ENCODE measurements at regions not wholly inside any gene's neighbourhood (a gene's known extent, or its start where the extent isn't known, plus 50 kb on each side); places are given as distances from the start of the nearest gene placed in this dataset.

GRCh38 chr5:54876976-54877375 is 108.4 kb downstream of the ESM1 start:
- TF ChIP-seq, protein P1, sequence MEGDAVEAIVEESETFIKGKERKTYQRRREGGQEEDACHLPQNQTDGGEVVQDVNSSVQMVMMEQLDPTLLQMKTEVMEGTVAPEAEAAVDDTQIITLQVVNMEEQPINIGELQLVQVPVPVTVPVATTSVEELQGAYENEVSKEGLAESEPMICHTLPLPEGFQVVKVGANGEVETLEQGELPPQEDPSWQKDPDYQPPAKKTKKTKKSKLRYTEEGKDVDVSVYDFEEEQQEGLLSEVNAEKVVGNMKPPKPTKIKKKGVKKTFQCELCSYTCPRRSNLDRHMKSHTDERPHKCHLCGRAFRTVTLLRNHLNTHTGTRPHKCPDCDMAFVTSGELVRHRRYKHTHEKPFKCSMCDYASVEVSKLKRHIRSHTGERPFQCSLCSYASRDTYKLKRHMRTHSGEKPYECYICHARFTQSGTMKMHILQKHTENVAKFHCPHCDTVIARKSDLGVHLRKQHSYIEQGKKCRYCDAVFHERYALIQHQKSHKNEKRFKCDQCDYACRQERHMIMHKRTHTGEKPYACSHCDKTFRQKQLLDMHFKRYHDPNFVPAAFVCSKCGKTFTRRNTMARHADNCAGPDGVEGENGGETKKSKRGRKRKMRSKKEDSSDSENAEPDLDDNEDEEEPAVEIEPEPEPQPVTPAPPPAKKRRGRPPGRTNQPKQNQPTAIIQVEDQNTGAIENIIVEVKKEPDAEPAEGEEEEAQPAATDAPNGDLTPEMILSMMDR (IDR thresholded peaks at IDR 0.05; ENCODE audit: low read depth, low read length, missing control alignments) = no peak
- no peak for DNase-seq (ENCODE audit: low read depth)
- in situ Hi-C loops (cut with HindIII; ENCODE audit: low sequenced_read_pairs) = no loop called here
- H3K4me3 ChIP-seq (ENCODE audit: low read depth, low read length) = no peak overlapping the region

DNA sequence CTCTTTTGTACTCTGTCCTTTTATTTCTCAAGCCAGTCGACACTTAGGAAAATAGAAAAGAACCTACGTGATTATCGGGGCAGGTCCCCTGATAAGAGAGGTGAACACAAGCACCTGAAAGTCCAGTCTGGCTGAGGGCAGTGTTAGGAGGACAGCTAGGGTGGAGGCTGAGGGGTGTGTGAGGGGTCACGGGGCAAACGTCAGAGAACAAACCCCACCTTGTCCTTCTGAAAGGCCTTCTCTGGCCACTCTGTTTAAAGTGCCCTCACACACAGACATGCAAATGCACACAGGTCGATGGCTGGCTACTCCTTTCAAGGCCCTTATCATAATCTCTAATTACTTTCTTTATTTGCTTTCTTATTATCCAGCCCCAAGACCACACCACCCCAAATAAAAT is 108.8 kb downstream of the ESM1 start:
- H3K4me3 ChIP-seq (ENCODE audit: low read depth, low read length) = no peak overlapping the region
- DNase-seq (ENCODE audit: low read depth) = no peak
- in situ Hi-C loops (cut with HindIII; ENCODE audit: low sequenced_read_pairs) = no loop called here
- TF ChIP-seq, protein P1 (IDR thresholded peaks at IDR 0.05; ENCODE audit: low read depth, low read length, missing control alignments) = no peak

DNA sequence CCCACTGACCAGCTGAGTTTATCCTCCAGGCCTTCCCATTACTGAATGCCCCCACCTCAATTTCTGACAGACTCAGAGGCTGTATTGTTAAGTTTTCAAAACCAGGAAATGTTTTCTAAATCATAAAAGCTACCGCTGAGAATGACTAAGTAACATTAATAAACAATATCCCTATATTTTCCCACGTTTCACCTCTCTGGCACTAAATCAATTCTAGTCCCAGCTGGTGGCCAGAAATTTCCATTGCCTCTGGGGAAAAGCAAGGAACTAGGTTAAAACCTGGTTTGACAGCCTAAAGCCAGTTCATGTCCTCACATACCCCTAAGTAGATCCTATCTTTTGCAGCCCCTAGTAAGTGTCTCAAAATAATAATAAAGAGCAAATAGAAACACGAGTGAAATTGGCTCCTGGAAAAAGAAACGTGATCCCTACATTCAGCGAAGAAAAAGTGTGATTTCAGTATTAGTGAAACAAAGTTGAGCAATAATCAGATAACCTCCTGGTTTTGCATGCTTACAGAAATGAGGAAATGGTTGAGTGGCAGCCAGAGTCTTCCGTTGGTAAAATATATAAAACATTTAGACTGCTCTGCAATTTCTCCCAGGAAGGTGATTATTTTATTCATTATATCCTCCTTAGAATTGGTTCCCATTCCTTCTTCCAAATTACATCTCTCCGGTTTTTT is 110.9 kb downstream of the ESM1 start:
- in situ Hi-C loops (cut with HindIII; ENCODE audit: low sequenced_read_pairs) = loop anchor here (5.0 kb wide), 1 partner anchor 357 kb away; the partner anchor contains the start of gene SNX18
- TF ChIP-seq, protein P1 (IDR thresholded peaks at IDR 0.05; ENCODE audit: low read depth, low read length, missing control alignments) = no peak
- DNase-seq (ENCODE audit: low read depth) = no peak
- H3K4me3 ChIP-seq (ENCODE audit: low read depth, low read length) = no peak overlapping the region

GRCh38 chr5:54873691-54874090 is 111.7 kb downstream of the ESM1 start:
- H3K4me3 ChIP-seq (ENCODE audit: low read depth, low read length) = no peak overlapping the region
- in situ Hi-C loops (cut with HindIII; ENCODE audit: low sequenced_read_pairs) = loop anchor here (5.0 kb wide), 1 partner anchor 356 kb away; the partner anchor contains the start of gene SNX18
- DNase-seq (ENCODE audit: low read depth) = no peak
- TF ChIP-seq, protein P1 (IDR thresholded peaks at IDR 0.05; ENCODE audit: low read depth, low read length, missing control alignments) = no peak

GRCh38 chr5:54872810-54873209 is 112.6 kb downstream of the ESM1 start:
- DNase-seq (ENCODE audit: low read depth) = no peak
- TF ChIP-seq, protein P1 (IDR thresholded peaks at IDR 0.05; ENCODE audit: low read depth, low read length, missing control alignments) = no peak
- no peak overlapping the region for H3K4me3 ChIP-seq (ENCODE audit: low read depth, low read length)
- in situ Hi-C loops (cut with HindIII; ENCODE audit: low sequenced_read_pairs) = loop anchor here (5.0 kb wide), 1 partner anchor 356 kb away; the partner anchor contains the start of gene SNX18

GRCh38 chr5:54870271-54870670 is 115.1 kb downstream of the ESM1 start:
- in situ Hi-C loops (cut with HindIII; ENCODE audit: low sequenced_read_pairs) = loop anchor here (5.0 kb wide), 1 partner anchor 353 kb away; the partner anchor contains the start of gene SNX18
- DNase-seq (ENCODE audit: low read depth) = no peak
- no peak overlapping the region for H3K4me3 ChIP-seq (ENCODE audit: low read depth, low read length)
- TF ChIP-seq, protein P1 (IDR thresholded peaks at IDR 0.05; ENCODE audit: low read depth, low read length, missing control alignments) = no peak

All from astrocyte of the cerebellum (primary cell).